ENCODE measurements at regions not wholly inside any gene's neighbourhood (a gene's known extent, or its start where the extent isn't known, plus 50 kb on each side); places are given as distances from the start of the nearest gene placed in this dataset.

DNA sequence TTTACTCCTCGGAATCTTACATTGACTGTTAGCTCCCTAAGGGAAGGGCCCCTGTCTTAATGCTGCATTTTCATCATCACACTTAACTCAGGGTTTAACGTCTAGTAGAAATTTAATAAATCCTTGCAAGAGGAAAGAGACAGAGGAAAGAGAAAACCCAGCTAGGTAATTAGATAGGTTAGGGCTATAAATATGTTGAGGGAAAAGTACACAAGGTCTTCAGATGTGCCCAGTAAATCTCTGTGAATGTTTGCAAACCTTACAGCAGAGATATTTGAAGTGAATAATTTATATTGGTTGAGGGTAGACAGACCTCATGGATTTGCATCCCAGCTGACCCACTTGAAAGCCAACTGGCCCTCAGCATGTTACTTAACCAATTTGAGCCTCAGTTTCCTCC, 315.5 kb upstream of the NPVF start:
- Histone ChIP-seq H3K4me3 (ENCODE audit: low read depth in 1 of 2, low read length in 2 of 2) (no peak overlapping the region), H3K27me3 (ENCODE audit: low read depth, low read length) (no peaks in the 10 kb centered on the region), H3K9me3 (ENCODE audit: control insufficient read depth in 1 of 2, low read length in 2 of 2) (no peaks in the 10 kb centered on the region), H3K36me3 (ENCODE audit: control insufficient read depth in 1 of 2, insufficient read depth in 2 of 2, low read length in 2 of 2) (no peaks in the 10 kb centered on the region), H3K4me1 (ENCODE audit: control insufficient read depth in 1 of 2, insufficient read depth in 2 of 2, low read length in 2 of 2) (no peaks in the 10 kb centered on the region), H3K27ac (ENCODE audit: low read length) (no peak overlapping the region)

DNA sequence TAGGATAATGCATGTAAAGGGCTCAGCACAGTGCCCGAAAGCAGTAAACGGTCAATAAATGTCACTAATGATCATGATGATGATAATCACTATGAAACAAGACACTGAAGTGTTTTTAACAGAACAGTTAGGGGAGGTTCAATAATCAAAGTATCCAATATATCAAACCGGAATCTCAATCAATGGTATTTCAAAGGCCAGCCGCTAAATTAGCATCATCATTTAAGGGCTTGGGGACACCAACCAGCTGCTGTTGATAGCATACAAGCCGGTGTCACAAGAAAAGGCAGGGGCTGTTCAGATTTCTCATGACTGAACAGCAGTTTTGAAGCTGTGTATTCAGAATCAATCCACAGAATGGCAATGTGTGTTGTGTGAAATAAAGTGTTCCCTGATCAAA, 316.0 kb upstream of the NPVF start:
- no peak overlapping the region for H3K4me3 ChIP-seq (ENCODE audit: low read depth in 1 of 2, low read length in 2 of 2)
- H3K36me3 ChIP-seq (ENCODE audit: control insufficient read depth in 1 of 2, insufficient read depth in 2 of 2, low read length in 2 of 2) = no peaks in the 10 kb centered on the region
- H3K4me1 ChIP-seq (ENCODE audit: control insufficient read depth in 1 of 2, insufficient read depth in 2 of 2, low read length in 2 of 2) = no peaks in the 10 kb centered on the region
- H3K27ac ChIP-seq (ENCODE audit: low read length) = no peak overlapping the region
- no peaks in the 10 kb centered on the region for H3K9me3 ChIP-seq (ENCODE audit: control insufficient read depth in 1 of 2, low read length in 2 of 2)
- H3K27me3 ChIP-seq (ENCODE audit: low read depth, low read length) = no peaks in the 10 kb centered on the region

DNA sequence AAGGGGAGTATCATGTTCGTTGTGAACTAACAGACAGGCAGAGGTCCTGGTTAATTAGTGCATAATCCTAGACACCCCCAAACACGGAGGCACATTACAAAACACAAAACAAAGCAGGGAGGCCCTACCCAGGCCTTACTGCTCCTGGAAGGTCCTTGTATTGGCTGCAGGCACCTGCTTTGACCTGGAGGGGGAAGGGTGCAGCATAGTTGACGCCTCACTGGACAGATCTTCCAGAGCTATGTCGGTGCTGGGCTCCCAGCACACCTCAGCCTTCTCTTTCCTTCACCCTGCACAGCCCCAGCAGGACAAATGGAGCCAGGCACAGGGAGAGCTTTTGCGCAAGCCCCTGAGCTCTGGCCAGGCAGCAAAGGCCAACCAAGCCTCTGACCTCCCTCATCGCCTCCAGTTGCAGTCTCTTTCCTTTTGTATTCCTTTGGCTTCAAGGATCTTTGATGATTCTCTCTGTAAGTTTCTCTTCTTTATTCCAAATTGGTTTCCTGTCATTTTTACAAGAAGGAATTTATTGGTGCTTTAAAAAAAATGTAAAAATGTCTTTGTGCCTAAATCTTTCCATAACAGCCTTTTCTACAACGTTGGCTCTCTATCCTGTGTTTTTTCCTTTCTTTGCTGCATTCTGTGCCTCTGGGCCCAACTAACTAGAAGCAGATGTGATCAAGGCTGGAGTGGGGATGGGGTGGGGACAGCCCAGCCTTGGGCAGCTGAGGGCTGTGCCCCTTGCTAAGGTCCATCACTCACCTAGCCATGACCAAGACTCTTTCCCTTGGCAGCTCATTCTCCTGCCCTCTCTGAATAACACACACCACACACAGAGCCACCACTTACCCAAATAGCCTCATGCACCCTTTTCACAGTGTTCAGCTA, 317.1 kb upstream of the NPVF start:
- Histone ChIP-seq H3K4me1 (ENCODE audit: control insufficient read depth in 1 of 2, insufficient read depth in 2 of 2, low read length in 2 of 2) (no peaks in the 10 kb centered on the region), H3K36me3 (ENCODE audit: control insufficient read depth in 1 of 2, insufficient read depth in 2 of 2, low read length in 2 of 2) (no peaks in the 10 kb centered on the region), H3K27ac (ENCODE audit: low read length) (no peak overlapping the region), H3K9me3 (ENCODE audit: control insufficient read depth in 1 of 2, low read length in 2 of 2) (no peaks in the 10 kb centered on the region), H3K27me3 (ENCODE audit: low read depth, low read length) (no peaks in the 10 kb centered on the region), H3K4me3 (ENCODE audit: low read depth in 1 of 2, low read length in 2 of 2) (no peak overlapping the region)

DNA sequence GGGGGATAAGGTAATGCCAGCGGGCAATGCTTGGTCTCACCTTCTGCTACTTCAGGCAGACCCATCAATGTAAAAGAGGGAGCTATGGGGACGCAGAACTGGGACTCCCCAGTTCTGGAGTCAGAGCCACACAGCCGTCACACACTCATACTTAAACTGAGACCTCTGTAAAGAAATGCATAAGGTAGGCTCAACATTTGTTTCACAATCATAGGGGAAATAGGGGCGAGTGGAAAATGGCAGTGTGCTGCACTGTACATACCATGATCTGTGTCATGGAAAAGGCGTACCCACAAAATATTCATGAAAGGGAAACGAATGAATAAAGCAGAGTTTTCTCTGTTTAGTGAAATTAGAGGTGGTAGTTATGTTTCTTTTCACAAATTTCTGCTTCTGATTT, 318.0 kb upstream of the NPVF start:
- no peaks in the 10 kb centered on the region for H3K4me1 ChIP-seq (ENCODE audit: control insufficient read depth in 1 of 2, insufficient read depth in 2 of 2, low read length in 2 of 2)
- no peaks in the 10 kb centered on the region for H3K27me3 ChIP-seq (ENCODE audit: low read depth, low read length)
- no peaks in the 10 kb centered on the region for H3K9me3 ChIP-seq (ENCODE audit: control insufficient read depth in 1 of 2, low read length in 2 of 2)
- H3K27ac ChIP-seq (ENCODE audit: low read length) = no peak overlapping the region
- no peak overlapping the region for H3K4me3 ChIP-seq (ENCODE audit: low read depth in 1 of 2, low read length in 2 of 2)
- no peaks in the 10 kb centered on the region for H3K36me3 ChIP-seq (ENCODE audit: control insufficient read depth in 1 of 2, insufficient read depth in 2 of 2, low read length in 2 of 2)

DNA sequence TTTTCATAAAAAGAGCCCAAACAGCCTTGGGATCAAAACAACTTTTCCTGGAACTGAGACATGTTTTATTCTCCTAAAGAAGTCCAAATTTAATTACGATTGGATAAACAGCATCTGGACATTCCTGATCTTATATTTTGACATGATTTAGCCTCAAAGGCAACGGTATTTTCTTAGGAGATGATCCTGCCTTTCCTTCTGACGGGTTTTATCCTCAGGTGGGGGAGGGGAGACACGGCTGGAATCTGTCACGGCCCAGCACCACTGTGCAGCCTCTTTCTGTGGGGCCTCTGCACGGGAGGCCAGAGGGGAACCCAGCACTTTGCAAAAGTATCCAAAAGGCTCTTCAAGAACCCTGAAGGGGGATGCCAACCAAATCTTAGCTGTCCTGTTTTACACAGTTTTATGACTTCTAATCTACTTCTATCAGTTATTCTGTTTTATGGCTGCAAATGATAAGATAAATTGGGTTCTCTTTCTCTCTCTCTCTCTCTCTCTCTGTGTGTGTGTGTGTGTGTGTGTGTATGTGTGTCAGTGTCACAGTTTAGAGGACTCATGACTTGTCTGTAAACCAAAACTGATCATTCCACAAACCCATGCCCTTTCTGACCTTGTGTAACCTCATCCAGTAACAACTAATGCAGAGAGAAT, 321.1 kb upstream of the NPVF start:
- no peaks in the 10 kb centered on the region for H3K4me1 ChIP-seq (ENCODE audit: control insufficient read depth in 1 of 2, insufficient read depth in 2 of 2, low read length in 2 of 2)
- H3K36me3 ChIP-seq (ENCODE audit: control insufficient read depth in 1 of 2, insufficient read depth in 2 of 2, low read length in 2 of 2) = no peaks in the 10 kb centered on the region
- no peaks in the 10 kb centered on the region for H3K9me3 ChIP-seq (ENCODE audit: control insufficient read depth in 1 of 2, low read length in 2 of 2)
- no peak overlapping the region for H3K27ac ChIP-seq (ENCODE audit: low read length)
- no peaks in the 10 kb centered on the region for H3K27me3 ChIP-seq (ENCODE audit: low read depth, low read length)
- H3K4me3 ChIP-seq (ENCODE audit: low read depth in 1 of 2, low read length in 2 of 2) = no peak overlapping the region

DNA sequence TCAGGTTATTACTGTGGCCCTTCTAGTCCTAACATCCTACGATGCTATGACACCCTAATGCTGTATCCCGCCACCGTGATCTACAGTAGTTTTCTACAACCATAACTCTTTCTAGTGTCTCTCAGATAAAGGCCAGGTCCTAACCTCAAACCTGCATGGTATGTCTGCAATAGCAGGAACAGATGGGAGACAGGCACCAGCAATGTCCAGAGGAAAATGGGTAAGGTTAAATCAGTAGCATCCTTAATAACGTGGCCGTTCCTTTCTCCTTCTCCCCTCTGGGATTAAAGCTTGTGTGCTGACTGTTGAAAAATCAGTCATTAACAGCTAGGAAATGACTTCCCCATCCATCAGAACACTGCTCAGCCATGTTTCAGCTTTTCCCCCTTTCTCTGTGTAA, 321.9 kb upstream of the NPVF start:
- Histone ChIP-seq H3K27me3 (ENCODE audit: low read depth, low read length) (no peaks in the 10 kb centered on the region), H3K27ac (ENCODE audit: low read length) (no peak overlapping the region), H3K9me3 (ENCODE audit: control insufficient read depth in 1 of 2, low read length in 2 of 2) (no peaks in the 10 kb centered on the region), H3K4me3 (ENCODE audit: low read depth in 1 of 2, low read length in 2 of 2) (no peak overlapping the region), H3K36me3 (ENCODE audit: control insufficient read depth in 1 of 2, insufficient read depth in 2 of 2, low read length in 2 of 2) (no peaks in the 10 kb centered on the region), H3K4me1 (ENCODE audit: control insufficient read depth in 1 of 2, insufficient read depth in 2 of 2, low read length in 2 of 2) (no peaks in the 10 kb centered on the region)

DNA sequence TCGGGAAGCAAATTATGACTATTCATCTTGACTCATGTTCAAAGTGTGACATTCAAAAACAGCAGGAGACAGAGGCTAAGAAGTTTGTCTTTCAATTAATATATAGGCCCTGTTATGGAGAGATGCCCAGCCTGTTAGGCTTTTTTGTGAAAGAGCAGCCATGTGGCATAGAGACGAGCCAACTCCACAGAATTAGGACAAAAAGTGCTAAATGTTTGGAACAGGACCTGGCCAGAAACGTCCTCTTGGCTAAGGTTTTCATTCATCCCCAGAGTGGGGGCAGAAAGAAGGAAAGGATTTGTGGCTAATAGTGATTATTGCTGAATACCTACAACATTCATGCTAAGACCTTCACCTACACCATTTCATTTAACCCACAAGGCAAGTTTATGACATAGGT, 324.7 kb upstream of the NPVF start:
- H3K27me3 ChIP-seq (ENCODE audit: low read depth, low read length) = no peaks in the 10 kb centered on the region
- H3K4me3 ChIP-seq (ENCODE audit: low read depth in 1 of 2, low read length in 2 of 2) = no peak overlapping the region
- H3K4me1 ChIP-seq (ENCODE audit: control insufficient read depth in 1 of 2, insufficient read depth in 2 of 2, low read length in 2 of 2) = no peaks in the 10 kb centered on the region
- H3K27ac ChIP-seq (ENCODE audit: low read length) = no peak overlapping the region
- H3K9me3 ChIP-seq (ENCODE audit: control insufficient read depth in 1 of 2, low read length in 2 of 2) = no peaks in the 10 kb centered on the region
- H3K36me3 ChIP-seq (ENCODE audit: control insufficient read depth in 1 of 2, insufficient read depth in 2 of 2, low read length in 2 of 2) = no peaks in the 10 kb centered on the region

DNA sequence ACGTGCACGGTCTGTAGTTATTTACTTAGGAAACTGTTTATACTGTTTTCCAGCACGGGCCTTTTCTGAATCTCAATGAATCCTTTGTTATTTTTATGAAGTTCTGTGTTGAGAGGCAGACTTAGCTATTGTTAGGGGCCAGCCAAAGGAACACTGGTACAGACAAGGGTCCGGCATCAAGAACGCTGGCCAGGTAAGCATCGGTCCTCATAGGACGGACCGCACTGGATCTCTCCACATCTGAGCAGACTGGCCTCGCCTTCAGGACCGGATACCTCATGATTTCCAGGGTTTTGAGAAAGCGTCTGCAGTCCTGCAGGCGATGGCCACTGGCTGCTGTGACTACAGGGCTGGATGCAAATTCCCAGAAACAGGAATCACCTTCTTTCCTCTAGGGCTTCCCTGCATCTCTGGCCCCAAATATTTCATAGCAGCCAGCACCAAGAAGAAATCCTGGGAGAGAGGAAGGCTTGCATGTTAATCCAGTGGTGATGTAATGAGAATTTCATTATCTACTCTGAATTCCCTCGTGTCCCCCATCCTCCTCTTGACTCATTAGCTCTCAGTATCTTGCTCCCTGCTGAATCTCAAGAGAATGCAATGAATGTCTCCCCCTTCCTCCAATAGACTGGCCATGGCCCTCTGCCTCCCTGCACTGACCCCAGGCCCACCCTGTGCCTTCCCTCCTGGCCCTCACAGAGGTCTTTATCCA, 325.4 kb upstream of the NPVF start:
- H3K27ac ChIP-seq (ENCODE audit: low read length) = no peak overlapping the region
- H3K4me3 ChIP-seq (ENCODE audit: low read depth in 1 of 2, low read length in 2 of 2) = no peak overlapping the region
- no peaks in the 10 kb centered on the region for H3K27me3 ChIP-seq (ENCODE audit: low read depth, low read length)
- no peaks in the 10 kb centered on the region for H3K36me3 ChIP-seq (ENCODE audit: control insufficient read depth in 1 of 2, insufficient read depth in 2 of 2, low read length in 2 of 2)
- H3K9me3 ChIP-seq (ENCODE audit: control insufficient read depth in 1 of 2, low read length in 2 of 2) = no peaks in the 10 kb centered on the region
- H3K4me1 ChIP-seq (ENCODE audit: control insufficient read depth in 1 of 2, insufficient read depth in 2 of 2, low read length in 2 of 2) = no peaks in the 10 kb centered on the region

DNA sequence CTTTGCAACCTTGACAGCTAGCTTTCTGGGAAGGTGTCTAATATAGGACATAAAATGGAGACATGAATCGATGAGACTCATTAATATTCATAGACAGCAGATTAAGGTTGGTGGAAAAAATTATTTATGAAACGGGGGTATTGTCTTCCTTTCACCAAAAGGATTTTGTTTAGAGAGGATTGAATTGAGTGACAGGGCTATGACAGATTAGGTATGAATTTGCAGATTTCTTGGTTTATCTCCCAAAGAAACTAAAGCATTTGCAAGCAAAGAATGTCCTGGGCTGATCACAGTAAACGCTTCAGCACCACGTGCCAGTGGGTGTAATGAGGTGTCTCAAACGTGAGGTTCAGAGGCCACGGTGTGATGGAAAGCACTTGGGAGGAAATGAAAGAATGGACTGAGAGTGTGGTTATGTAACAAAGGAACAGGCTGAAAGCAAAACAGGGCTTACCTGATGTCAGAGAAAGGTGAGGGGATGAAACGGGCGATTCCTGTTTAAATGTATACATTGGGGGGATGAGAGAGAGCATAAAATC, 329.2 kb upstream of the NPVF start:
- Histone ChIP-seq H3K4me3 (ENCODE audit: low read depth in 1 of 2, low read length in 2 of 2) (no peak overlapping the region), H3K27ac (ENCODE audit: low read length) (no peak overlapping the region), H3K27me3 (ENCODE audit: low read depth, low read length) (no peaks in the 10 kb centered on the region), H3K4me1 (ENCODE audit: control insufficient read depth in 1 of 2, insufficient read depth in 2 of 2, low read length in 2 of 2) (peaks cover 0 to 11% of the 10 kb centered on the region in 2 donors), H3K36me3 (ENCODE audit: control insufficient read depth in 1 of 2, insufficient read depth in 2 of 2, low read length in 2 of 2) (no peaks in the 10 kb centered on the region), H3K9me3 (ENCODE audit: control insufficient read depth in 1 of 2, low read length in 2 of 2) (no peaks in the 10 kb centered on the region)

DNA sequence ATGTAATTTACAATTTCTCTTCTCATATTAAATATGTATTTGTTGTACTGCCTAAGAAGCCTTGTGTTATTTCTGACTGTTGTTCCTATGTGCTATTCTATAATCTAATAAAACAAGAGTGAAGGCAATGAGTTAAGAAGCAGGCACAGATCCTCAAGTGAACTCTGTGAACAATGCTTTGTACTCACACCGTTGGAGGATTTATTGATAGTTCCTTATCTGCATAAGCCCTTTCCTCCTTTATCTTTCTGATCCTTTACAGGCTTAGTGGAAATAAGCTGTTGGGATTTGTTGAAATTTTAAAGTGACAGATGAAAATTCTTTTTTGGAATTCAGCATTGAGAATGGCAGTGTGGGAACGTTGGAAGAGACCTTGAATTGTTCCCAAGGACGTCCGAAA, 329.6 kb upstream of the NPVF start:
- Histone ChIP-seq H3K36me3 (ENCODE audit: control insufficient read depth in 1 of 2, insufficient read depth in 2 of 2, low read length in 2 of 2) (no peaks in the 10 kb centered on the region), H3K9me3 (ENCODE audit: control insufficient read depth in 1 of 2, low read length in 2 of 2) (no peaks in the 10 kb centered on the region), H3K27me3 (ENCODE audit: low read depth, low read length) (no peaks in the 10 kb centered on the region), H3K27ac (ENCODE audit: low read length) (no peak overlapping the region), H3K4me1 (ENCODE audit: control insufficient read depth in 1 of 2, insufficient read depth in 2 of 2, low read length in 2 of 2) (peaks cover 0 to 14% of the 10 kb centered on the region in 2 donors), H3K4me3 (ENCODE audit: low read depth in 1 of 2, low read length in 2 of 2) (no peak overlapping the region)

DNA sequence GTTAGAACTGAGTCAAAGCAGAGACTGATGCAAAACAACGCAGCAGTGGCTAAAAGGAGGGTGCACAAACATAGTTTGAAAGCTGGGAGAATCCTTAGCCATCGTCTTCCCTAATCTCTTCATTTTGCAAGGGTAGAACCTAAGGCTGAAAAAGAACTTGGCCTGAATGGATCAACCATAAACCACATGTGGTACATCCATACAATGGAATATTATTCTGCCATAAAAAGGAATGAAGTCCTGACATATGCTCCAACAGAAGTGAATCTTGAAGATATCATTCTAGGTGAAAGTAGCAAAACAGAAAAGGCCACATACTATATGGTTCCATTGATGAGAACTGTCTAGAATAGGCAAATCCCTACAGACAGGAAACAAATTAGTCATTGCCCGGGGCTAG, 330.3 kb upstream of the NPVF start:
- no peaks in the 10 kb centered on the region for H3K9me3 ChIP-seq (ENCODE audit: control insufficient read depth in 1 of 2, low read length in 2 of 2)
- H3K36me3 ChIP-seq (ENCODE audit: control insufficient read depth in 1 of 2, insufficient read depth in 2 of 2, low read length in 2 of 2) = no peaks in the 10 kb centered on the region
- H3K27ac ChIP-seq (ENCODE audit: low read length) = no peak overlapping the region
- peaks cover 0 to 14% of the 10 kb centered on the region in 2 donors for H3K4me1 ChIP-seq (ENCODE audit: control insufficient read depth in 1 of 2, insufficient read depth in 2 of 2, low read length in 2 of 2)
- H3K27me3 ChIP-seq (ENCODE audit: low read depth, low read length) = no peaks in the 10 kb centered on the region
- H3K4me3 ChIP-seq (ENCODE audit: low read depth in 1 of 2, low read length in 2 of 2) = no peak overlapping the region

All from muscle layer of duodenum (tissue), 2 donors.